Astrocyte (in vitro differentiated cells and primary cell): ENCODE measurements at regions not wholly inside any gene's neighbourhood (a gene's known extent, or its start where the extent isn't known, plus 50 kb on each side); places are given as distances from the start of the nearest gene placed in this dataset.

Experiments
- DNase-seq: peaks from one replicate; pipeline ENCODE4 v3.0.0-alpha.2; 2010; ENCODE audit warnings: low read depth
- FAIRE-seq: peaks from 2 replicates; lab custom pipeline; 2011; peaks lifted over from hg19 to GRCh38; lab: Jason Lieb, UNC
- H2AFZ ChIP-seq: 2 replicates; pipeline ENCODE4 v1.6.0; 2012; ENCODE audit warnings: low read depth, low read length, inconsistent platforms
- H3K27ac ChIP-seq: 2 replicates; pipeline ENCODE4 v1.5.1; 2011; ENCODE audit warnings: low read depth, low read length, inconsistent platforms
- H3K27me3 ChIP-seq: 2 replicates; pipeline ENCODE4 v1.6.0; 2011; ENCODE audit warnings: low read length, inconsistent platforms; ENCODE audit not compliant: insufficient read depth
- H3K36me3 ChIP-seq: 2 replicates; pipeline ENCODE4 v1.5.1; 2011; ENCODE audit warnings: low read length, inconsistent platforms; ENCODE audit not compliant: insufficient read depth
- H3K4me1 ChIP-seq: 2 replicates; pipeline ENCODE4 v1.5.1; 2011; ENCODE audit warnings: low read length, inconsistent platforms; ENCODE audit not compliant: insufficient read depth
- H3K4me2 ChIP-seq: 2 replicates; pipeline ENCODE4 v1.6.0; 2012; ENCODE audit warnings: low read length, inconsistent platforms
- H3K4me3 ChIP-seq: 2 replicates; pipeline ENCODE4 v1.5.1; 2011; ENCODE audit warnings: low read depth, mild to moderate bottlenecking, low read length, inconsistent platforms; ENCODE audit not compliant: insufficient read depth
- H3K79me2 ChIP-seq: 2 replicates; pipeline ENCODE4 v1.6.0; 2012; ENCODE audit warnings: mild to moderate bottlenecking, low read length, inconsistent platforms; ENCODE audit not compliant: insufficient read depth
- H3K9ac ChIP-seq: 2 replicates; pipeline ENCODE4 v1.6.0; 2012; ENCODE audit warnings: mild to moderate bottlenecking, low read length, inconsistent platforms
- H3K9me3 ChIP-seq: 2 replicates; pipeline ENCODE4 v1.5.1; 2012; ENCODE audit warnings: low read depth, mild to moderate bottlenecking, low read length, inconsistent platforms; ENCODE audit not compliant: insufficient read depth
- H4K20me1 ChIP-seq: 2 replicates; pipeline ENCODE4 v1.6.0; 2012; ENCODE audit warnings: low read length, inconsistent platforms; ENCODE audit not compliant: insufficient read depth
- H3K27ac Mint-ChIP-seq: one replicate; pipeline ENCODE4 v1.8.0; 2021; ENCODE audit warnings: mild to moderate bottlenecking, mixed read lengths; ENCODE audit not compliant: unreplicated experiment
- H3K27me3 Mint-ChIP-seq: one replicate; pipeline ENCODE4 v1.8.0; 2021; ENCODE audit warnings: low read depth, mixed read lengths; ENCODE audit not compliant: unreplicated experiment
- H3K36me3 Mint-ChIP-seq: one replicate; pipeline ENCODE4 v1.8.0; 2021; ENCODE audit warnings: low read depth, mixed read lengths; ENCODE audit not compliant: unreplicated experiment
- H3K4me1 Mint-ChIP-seq: one replicate; pipeline ENCODE4 v1.8.0; 2021; ENCODE audit warnings: low read depth, mixed read lengths; ENCODE audit not compliant: unreplicated experiment
- H3K4me3 Mint-ChIP-seq: one replicate; pipeline ENCODE4 v1.8.0; 2021; ENCODE audit warnings: mild to moderate bottlenecking, moderate library complexity, mixed read lengths; ENCODE audit not compliant: unreplicated experiment
- H3K9me3 Mint-ChIP-seq: one replicate; pipeline ENCODE4 v1.8.0; 2021; ENCODE audit warnings: mild to moderate bottlenecking, mixed read lengths; ENCODE audit not compliant: unreplicated experiment
- CTCF ChIP-seq: IDR thresholded peaks from 2 replicates; pipeline ENCODE4 v1.5.1; 2011; ENCODE audit warnings: low read depth, mild to moderate bottlenecking, inconsistent platforms, low read length, moderate library complexity; ENCODE audit not compliant: insufficient read depth
- EZH2 ChIP-seq: IDR thresholded peaks from 2 replicates; pipeline ENCODE4 v1.6.1; 2012; ENCODE audit warnings: mild to moderate bottlenecking, low read length, inconsistent platforms; ENCODE audit not compliant: insufficient read depth

DNA sequence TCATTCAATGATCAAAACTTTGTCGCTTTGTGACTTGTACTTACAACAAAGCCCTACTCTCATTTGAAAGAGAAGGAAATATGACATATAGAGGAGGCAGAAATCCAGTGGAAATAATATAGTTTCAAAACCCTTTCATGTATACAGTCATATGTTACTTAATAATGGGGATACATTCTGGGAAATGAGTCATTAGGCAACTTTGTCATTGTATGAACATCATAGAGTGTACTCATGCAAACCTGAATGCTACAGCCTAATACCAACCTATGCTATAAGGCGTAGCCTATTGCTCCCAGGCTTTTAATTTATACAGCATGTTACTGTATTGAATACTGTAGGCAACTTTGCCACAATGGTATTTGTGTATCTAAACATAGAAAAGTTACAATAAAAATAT is 69.0 kb upstream of the SMC2 start:
- Histone ChIP-seq H3K36me3 (no peaks in the 10 kb centered on the region), H3K27me3 (no peaks in the 10 kb centered on the region), H3K9ac (no peak overlapping the region), H3K79me2 (no peaks in the 10 kb centered on the region), H4K20me1 (no peaks in the 10 kb centered on the region), H3K27ac (no peak overlapping the region), H3K9me3 (no peaks in the 10 kb centered on the region), H2AFZ (no peak overlapping the region), H3K4me1 (no peaks in the 10 kb centered on the region), H3K4me2 (no peak overlapping the region), H3K4me3 (no peak overlapping the region)
- H3K9me3 Mint-ChIP-seq = no peaks in the 10 kb centered on the region
- DNase-seq (no peak), FAIRE-seq (no peak)
- no peak overlapping the region for H3K4me3 Mint-ChIP-seq
- H3K4me1 Mint-ChIP-seq = no peaks in the 10 kb centered on the region
- no peaks in the 10 kb centered on the region for H3K27me3 Mint-ChIP-seq
- no peaks in the 10 kb centered on the region for H3K36me3 Mint-ChIP-seq
- no peak overlapping the region for H3K27ac Mint-ChIP-seq
- TF ChIP-seq CTCF (no peak), EZH2 (no peak)

DNA sequence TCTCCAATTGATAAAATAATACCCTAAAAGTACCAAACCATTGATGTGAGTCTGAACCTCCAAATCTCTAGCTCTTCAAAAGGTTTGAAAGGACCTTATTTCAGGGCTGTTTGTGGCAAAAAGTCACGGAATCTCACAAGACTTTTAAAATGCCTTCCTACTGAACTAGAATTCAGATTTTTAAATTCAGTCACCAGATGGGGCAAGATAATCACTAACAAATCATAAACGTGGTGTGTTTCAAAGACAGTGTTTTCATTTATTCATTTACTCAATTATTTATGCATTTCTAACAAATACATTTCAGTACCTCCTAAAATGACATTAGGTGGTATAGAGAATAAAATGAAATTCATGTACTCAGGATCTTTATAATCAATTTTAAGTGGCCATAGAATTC is 68.2 kb upstream of the SMC2 start:
- Mint-ChIP-seq H3K36me3 (no peaks in the 10 kb centered on the region), H3K4me1 (no peaks in the 10 kb centered on the region), H3K9me3 (no peaks in the 10 kb centered on the region), H3K27ac (no peak overlapping the region), H3K27me3 (no peaks in the 10 kb centered on the region), H3K4me3 (no peak overlapping the region)
- Histone ChIP-seq H2AFZ (no peak overlapping the region), H3K4me2 (no peak overlapping the region), H3K9ac (no peak overlapping the region), H3K36me3 (no peaks in the 10 kb centered on the region), H4K20me1 (no peaks in the 10 kb centered on the region), H3K4me1 (no peaks in the 10 kb centered on the region), H3K4me3 (no peak overlapping the region), H3K9me3 (no peaks in the 10 kb centered on the region), H3K79me2 (no peaks in the 10 kb centered on the region), H3K27me3 (no peaks in the 10 kb centered on the region), H3K27ac (no peak overlapping the region)
- FAIRE-seq = no peak
- TF ChIP-seq CTCF = no peak
- DNase-seq = no peak

DNA sequence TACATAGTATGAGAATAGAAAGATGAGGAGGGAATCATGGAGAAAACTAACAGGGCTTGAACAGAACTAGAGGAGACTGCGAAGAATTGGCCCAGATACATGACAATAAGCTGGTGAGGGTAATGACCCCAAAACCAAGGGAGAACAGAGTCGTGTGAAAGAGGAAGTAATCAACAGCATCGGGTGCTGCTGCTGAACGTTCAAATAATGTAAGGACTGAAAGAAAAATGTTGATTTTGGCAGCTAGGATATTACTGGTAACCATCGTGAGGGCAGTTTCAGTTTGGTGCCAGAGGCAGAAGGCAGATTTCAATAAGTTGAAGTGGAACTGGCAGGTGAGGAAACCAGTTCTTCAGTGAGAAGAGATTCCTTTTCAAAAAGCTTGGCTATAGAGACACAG is 66.8 kb upstream of the SMC2 start:
- H3K27me3 Mint-ChIP-seq = no peaks in the 10 kb centered on the region
- Histone ChIP-seq H3K27ac (no peak overlapping the region), H2AFZ (no peak overlapping the region), H3K79me2 (no peaks in the 10 kb centered on the region), H4K20me1 (no peaks in the 10 kb centered on the region), H3K4me3 (no peak overlapping the region), H3K36me3 (no peaks in the 10 kb centered on the region), H3K27me3 (no peaks in the 10 kb centered on the region), H3K9ac (no peak overlapping the region), H3K9me3 (no peaks in the 10 kb centered on the region), H3K4me2 (no peak overlapping the region), H3K4me1 (no peaks in the 10 kb centered on the region)
- H3K4me3 Mint-ChIP-seq = no peak overlapping the region
- H3K4me1 Mint-ChIP-seq = no peaks in the 10 kb centered on the region
- no peak overlapping the region for H3K27ac Mint-ChIP-seq
- TF ChIP-seq CTCF (no peak), EZH2 (no peak)
- H3K9me3 Mint-ChIP-seq = no peaks in the 10 kb centered on the region
- H3K36me3 Mint-ChIP-seq = no peaks in the 10 kb centered on the region
- FAIRE-seq (no peak), DNase-seq (no peak)
